HL-60 (cell line): ENCODE measurements at regions not wholly inside any gene's neighbourhood (a gene's known extent, or its start where the extent isn't known, plus 50 kb on each side); places are given as distances from the start of the nearest gene placed in this dataset.
A peak's percentile ranks its signal among the peaks of the same experiment; 100 is the strongest.

ENCODE experiments used
- DNase-seq, 2 experiments: peaks; one replicate each; pipeline ENCODE4 v3.0.0-alpha.2; 2010 to 2020; ENCODE audit warnings: low read depth in 1 of 2, low spot score in 1 of 2
- H3K27ac ChIP-seq: fragments of 250-450 bp; sonication (Bioruptor Pico); replicated peaks from 2 replicates; pipeline ENCODE4 v1.5.1; 2020; ENCODE audit warnings: mild to moderate bottlenecking, moderate library complexity
- H3K27me3 ChIP-seq: fragments of 250-450 bp; sonication (Bioruptor Pico); 2 replicates; pipeline ENCODE4 v1.5.1; 2021; ENCODE audit warnings: mild to moderate bottlenecking, moderate library complexity; ENCODE audit not compliant: insufficient read depth, poor library complexity, severe bottlenecking
- H3K4me3 ChIP-seq: replicated peaks from 2 replicates; pipeline ENCODE4 v1.5.1; 2011; ENCODE audit warnings: mild to moderate bottlenecking, control low read depth, low read length; ENCODE audit not compliant: insufficient read depth
- CTCF ChIP-seq: IDR thresholded peaks from one replicate; pipeline ENCODE4 v1.5.1; 2011; ENCODE audit warnings: low read length, control low read depth, inconsistent platforms; ENCODE audit not compliant: insufficient read depth
- GABPA ChIP-seq: IDR thresholded peaks from 2 replicates; pipeline ENCODE4 v1.6.1; 2012; ENCODE audit warnings: low read depth
- POLR2AphosphoS5 ChIP-seq: IDR thresholded peaks from 2 replicates; pipeline ENCODE4 v1.6.1; 2012; ENCODE audit warnings: low read depth
- REST ChIP-seq: IDR thresholded peaks from 2 replicates; pipeline ENCODE4 v1.6.1; 2012; ENCODE audit warnings: low read depth; ENCODE audit not compliant: insufficient replicate concordance
- SPI1 ChIP-seq: IDR thresholded peaks from 2 replicates; pipeline ENCODE4 v1.6.1; 2012; ENCODE audit warnings: low read depth, mild to moderate bottlenecking, borderline replicate concordance

- Histone ChIP-seq H3K27ac (no peak overlapping the region), H3K27me3 (no peaks in the 10 kb centered on the region), H3K4me3 (no peak overlapping the region)
- TF ChIP-seq REST = no peak
- no peak for TF ChIP-seq GABPA
- TF ChIP-seq POLR2AphosphoS5 = no peak
- no peak for TF ChIP-seq SPI1
- no peak for TF ChIP-seq CTCF
- peak in 1 of 2 experiments; percentile 32 for DNase-seq
Observed at GRCh38 chr12:78418919-78419318, 445.7 kb upstream of the SYT1 start.

GRCh38 chr12:78419513-78419912 lies 445.1 kb upstream of the SYT1 start:
- TF ChIP-seq GABPA (no peak), REST (no peak), POLR2AphosphoS5 (no peak), CTCF (no peak), SPI1 (no peak)
- no peak for DNase-seq
- no peak overlapping the region for H3K27ac ChIP-seq
- no peak overlapping the region for H3K4me3 ChIP-seq
- H3K27me3 ChIP-seq = no peaks in the 10 kb centered on the region

GRCh38 chr12:78420991-78421390 lies 443.6 kb upstream of the SYT1 start:
- no peak overlapping the region for H3K27ac ChIP-seq
- no peak for DNase-seq

More at GRCh38 chr12:78420991-78421390, 443.6 kb upstream of the SYT1 start:
- no peaks in the 10 kb centered on the region for H3K27me3 ChIP-seq
- H3K4me3 ChIP-seq = no peak overlapping the region
- TF ChIP-seq POLR2AphosphoS5 (no peak), CTCF (no peak), SPI1 (no peak), REST (no peak), GABPA (no peak)
